Mammary epithelial cell (primary cell): ENCODE measurements at regions not wholly inside any gene's neighbourhood (a gene's known extent, or its start where the extent isn't known, plus 50 kb on each side); places are given as distances from the start of the nearest gene placed in this dataset.

Experiments
- EZH2 ChIP-seq: IDR thresholded peaks from 2 replicates; pipeline ENCODE4 v1.6.1; 2012; ENCODE audit warnings: low read length, inconsistent platforms, borderline replicate concordance
- TF ChIP-seq, protein P1 (sequence below), 2 donors: IDR thresholded peaks in 1 of 2; conservative IDR thresholded peaks in 1 of 2; 2 replicates each; pipeline ENCODE4 v1.5.1; 2011 to 2012; ENCODE audit warnings: inconsistent platforms in 2 of 2, low read length in 2 of 2, mild to moderate bottlenecking in 2 of 2, control low read depth in 1 of 2, low read depth in 1 of 2; ENCODE audit not compliant: insufficient read depth in 1 of 2; ENCODE audit errors: extremely low read depth in 1 of 2

DNA sequence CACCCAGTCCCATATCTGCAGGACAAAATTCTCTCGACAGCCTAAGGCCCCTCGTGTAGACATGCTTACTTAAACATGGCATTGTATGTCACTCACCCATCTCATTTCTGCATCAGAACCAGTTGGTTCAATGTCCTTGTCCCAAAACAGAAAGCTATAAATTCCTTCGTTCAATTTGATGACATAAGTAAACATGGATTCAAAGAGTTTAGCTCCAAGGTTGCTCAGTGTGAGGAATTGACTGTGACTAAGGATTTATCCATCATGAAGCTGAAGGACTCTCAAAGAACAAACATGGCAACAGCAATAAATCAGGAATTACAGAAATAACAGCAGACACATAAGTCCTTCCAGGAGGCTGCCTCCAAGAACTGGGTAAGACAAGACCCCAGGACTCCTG, 237.2 kb downstream of the TOMM20 start:
- TF ChIP-seq, protein P1, sequence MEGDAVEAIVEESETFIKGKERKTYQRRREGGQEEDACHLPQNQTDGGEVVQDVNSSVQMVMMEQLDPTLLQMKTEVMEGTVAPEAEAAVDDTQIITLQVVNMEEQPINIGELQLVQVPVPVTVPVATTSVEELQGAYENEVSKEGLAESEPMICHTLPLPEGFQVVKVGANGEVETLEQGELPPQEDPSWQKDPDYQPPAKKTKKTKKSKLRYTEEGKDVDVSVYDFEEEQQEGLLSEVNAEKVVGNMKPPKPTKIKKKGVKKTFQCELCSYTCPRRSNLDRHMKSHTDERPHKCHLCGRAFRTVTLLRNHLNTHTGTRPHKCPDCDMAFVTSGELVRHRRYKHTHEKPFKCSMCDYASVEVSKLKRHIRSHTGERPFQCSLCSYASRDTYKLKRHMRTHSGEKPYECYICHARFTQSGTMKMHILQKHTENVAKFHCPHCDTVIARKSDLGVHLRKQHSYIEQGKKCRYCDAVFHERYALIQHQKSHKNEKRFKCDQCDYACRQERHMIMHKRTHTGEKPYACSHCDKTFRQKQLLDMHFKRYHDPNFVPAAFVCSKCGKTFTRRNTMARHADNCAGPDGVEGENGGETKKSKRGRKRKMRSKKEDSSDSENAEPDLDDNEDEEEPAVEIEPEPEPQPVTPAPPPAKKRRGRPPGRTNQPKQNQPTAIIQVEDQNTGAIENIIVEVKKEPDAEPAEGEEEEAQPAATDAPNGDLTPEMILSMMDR (conservative IDR thresholded peaks at IDR 0.05 in 1 of 2, IDR thresholded peaks at IDR 0.05 in 1 of 2; ENCODE audit: extremely low read depth in 1 of 2, insufficient read depth in 1 of 2, low read depth in 1 of 2, low read length in 2 of 2), result no peak
- TF ChIP-seq EZH2, result no peak
